Keratinocyte (primary cell): ENCODE measurements at regions not wholly inside any gene's neighbourhood (a gene's known extent, or its start where the extent isn't known, plus 50 kb on each side); places are given as distances from the start of the nearest gene placed in this dataset.

ENCODE experiments used
- DNase-seq: peaks from one replicate; pipeline ENCODE4 v3.0.0-alpha.2; 2011; ENCODE audit warnings: low read depth, missing footprints, low spot score
- FAIRE-seq: peaks from 2 replicates; lab custom pipeline; 2011; peaks lifted over from hg19 to GRCh38; lab: Jason Lieb, UNC
- H2AFZ ChIP-seq: 2 replicates; pipeline ENCODE4 v1.6.0; 2012; ENCODE audit warnings: low read length, control low read depth, inconsistent platforms; ENCODE audit not compliant: control insufficient read depth
- H3K27ac ChIP-seq: 2 replicates; pipeline ENCODE4 v1.5.1; 2011; ENCODE audit warnings: low read length; ENCODE audit not compliant: control insufficient read depth, insufficient read depth
- H3K27me3 ChIP-seq: 3 replicates; pipeline ENCODE4 v1.6.0; 2011; ENCODE audit warnings: low read length; ENCODE audit not compliant: control insufficient read depth, insufficient read depth; ENCODE audit errors: extremely low read depth
- H3K36me3 ChIP-seq, 2 experiments: 2 replicates in 1 of 2; 3 replicates in 1 of 2; pipeline ENCODE4 v1.5.1; 2011; ENCODE audit warnings: low read length in 2 of 2, mild to moderate bottlenecking in 1 of 2; ENCODE audit not compliant: control insufficient read depth in 2 of 2, insufficient read depth in 2 of 2; ENCODE audit errors: extremely low read depth in 1 of 2
- H3K4me1 ChIP-seq: 3 replicates; pipeline ENCODE4 v1.5.1; 2011; ENCODE audit warnings: low read length; ENCODE audit not compliant: control insufficient read depth, insufficient read depth; ENCODE audit errors: extremely low read depth
- H3K4me2 ChIP-seq: 3 replicates; pipeline ENCODE4 v1.6.0; 2011; ENCODE audit warnings: low read depth, low read length; ENCODE audit not compliant: control insufficient read depth, insufficient read depth; ENCODE audit errors: extremely low read depth
- H3K4me3 ChIP-seq, 3 experiments: fragments of 200-600 bp in 1 of 3; sonication (generic) in 1 of 3; 2 replicates in 2 of 3; 3 replicates in 1 of 3; pipeline ENCODE4 v1.5.1; 2011 to 2016; ENCODE audit warnings: low read length in 3 of 3, mild to moderate bottlenecking in 3 of 3, control low read depth in 2 of 3, inconsistent platforms in 1 of 3, low read depth in 1 of 3, mixed read lengths in 1 of 3, mixed run types in 1 of 3, moderate library complexity in 1 of 3; ENCODE audit not compliant: control insufficient read depth in 2 of 3, insufficient read depth in 2 of 3; ENCODE audit errors: extremely low read depth in 1 of 3
- H3K79me2 ChIP-seq: 2 replicates; pipeline ENCODE4 v1.6.0; 2012; ENCODE audit warnings: low read length; ENCODE audit not compliant: control insufficient read depth, insufficient read depth
- H3K9ac ChIP-seq: 3 replicates; pipeline ENCODE4 v1.6.0; 2011; ENCODE audit warnings: low read length; ENCODE audit not compliant: control insufficient read depth, insufficient read depth; ENCODE audit errors: extremely low read depth
- H3K9me1 ChIP-seq: 3 replicates; pipeline ENCODE4 v1.6.0; 2011; ENCODE audit warnings: low read length; ENCODE audit not compliant: control insufficient read depth, insufficient read depth; ENCODE audit errors: extremely low read depth
- H3K9me3 ChIP-seq: 2 replicates; pipeline ENCODE4 v1.5.1; 2012; ENCODE audit warnings: low read depth, low read length; ENCODE audit not compliant: control insufficient read depth
- H4K20me1 ChIP-seq: 3 replicates; pipeline ENCODE4 v1.6.0; 2011; ENCODE audit warnings: low read length; ENCODE audit not compliant: control insufficient read depth, insufficient read depth; ENCODE audit errors: extremely low read depth
- CTCF ChIP-seq, 3 experiments: IDR thresholded peaks in 1 of 3; conservative IDR thresholded peaks in 1 of 3; optimal IDR thresholded peaks in 1 of 3; 2 replicates in 2 of 3; 3 replicates in 1 of 3; pipeline versions ENCODE3 to v1.5.1; 2011; ENCODE audit warnings: low read length in 3 of 3, mild to moderate bottlenecking in 3 of 3, moderate library complexity in 2 of 3, control low read depth in 1 of 3, inconsistent platforms in 1 of 3; ENCODE audit not compliant: insufficient read depth in 2 of 3; ENCODE audit errors: extremely low read depth in 1 of 3
- EZH2 ChIP-seq: IDR thresholded peaks from one replicate; pipeline ENCODE4 v1.6.1; 2012; ENCODE audit warnings: inconsistent platforms, mild to moderate bottlenecking, low read length, moderate library complexity
- dilution Hi-C: fragments of 300-500 bp; cut with MboI; formaldehyde crosslinking; loops from one replicate; pipeline ENCODE4 v1.7.0; 2020; ENCODE audit warnings: low sequenced_read_pairs; ENCODE audit not compliant: extremely low pct_ligation_motif_present

- TF ChIP-seq CTCF (optimal IDR thresholded peaks at IDR 0.05 in 1 of 3, IDR thresholded peaks at IDR 0.05 in 1 of 3, conservative IDR thresholded peaks at IDR 0.05 in 1 of 3; ENCODE audit: extremely low read depth in 1 of 3, insufficient read depth in 2 of 3, low read length in 3 of 3) (no peak), EZH2 (no peak)
- dilution Hi-C loops, result no loop called here
- FAIRE-seq (no peak), DNase-seq (no peak)
- Histone ChIP-seq H3K9me3 (no peaks in the 10 kb centered on the region), H3K79me2 (no peaks in the 10 kb centered on the region), H3K4me2 (no peak overlapping the region), H3K4me3 (no peak overlapping the region), H3K36me3 (no peaks in the 10 kb centered on the region), H4K20me1 (no peaks in the 10 kb centered on the region), H3K27ac (no peak overlapping the region), H3K4me1 (no peaks in the 10 kb centered on the region), H3K27me3 (no peaks in the 10 kb centered on the region), H3K9me1 (no peaks in the 10 kb centered on the region), H3K9ac (no peak overlapping the region), H2AFZ (no peak overlapping the region)
These were observed 519.6 kb downstream of the NTRK3 start for GRCh38 chr15:87736891-87737389.

GRCh38 chr15:87736401-87736800, 520.1 kb downstream of the NTRK3 start:
- H3K4me3 ChIP-seq, result no peak overlapping the region
- no peaks in the 10 kb centered on the region for H3K9me1 ChIP-seq
- H3K4me1 ChIP-seq, result no peaks in the 10 kb centered on the region
- H4K20me1 ChIP-seq, result no peaks in the 10 kb centered on the region
- H2AFZ ChIP-seq, result no peak overlapping the region
- no peak overlapping the region for H3K4me2 ChIP-seq
- no peaks in the 10 kb centered on the region for H3K9me3 ChIP-seq
- no peak for TF ChIP-seq CTCF (optimal IDR thresholded peaks at IDR 0.05 in 1 of 3, IDR thresholded peaks at IDR 0.05 in 1 of 3, conservative IDR thresholded peaks at IDR 0.05 in 1 of 3; ENCODE audit: extremely low read depth in 1 of 3, insufficient read depth in 2 of 3, low read length in 3 of 3)
- TF ChIP-seq EZH2, result no peak
- H3K27ac ChIP-seq, result no peak overlapping the region
- dilution Hi-C loops, result no loop called here
- no peak overlapping the region for H3K9ac ChIP-seq
- DNase-seq, result no peak
- FAIRE-seq, result no peak
- H3K36me3 ChIP-seq, result no peaks in the 10 kb centered on the region
- no peaks in the 10 kb centered on the region for H3K27me3 ChIP-seq
- no peaks in the 10 kb centered on the region for H3K79me2 ChIP-seq
